ENCODE measurements at regions not wholly inside any gene's neighbourhood (a gene's known extent, or its start where the extent isn't known, plus 50 kb on each side); places are given as distances from the start of the nearest gene placed in this dataset.

DNA sequence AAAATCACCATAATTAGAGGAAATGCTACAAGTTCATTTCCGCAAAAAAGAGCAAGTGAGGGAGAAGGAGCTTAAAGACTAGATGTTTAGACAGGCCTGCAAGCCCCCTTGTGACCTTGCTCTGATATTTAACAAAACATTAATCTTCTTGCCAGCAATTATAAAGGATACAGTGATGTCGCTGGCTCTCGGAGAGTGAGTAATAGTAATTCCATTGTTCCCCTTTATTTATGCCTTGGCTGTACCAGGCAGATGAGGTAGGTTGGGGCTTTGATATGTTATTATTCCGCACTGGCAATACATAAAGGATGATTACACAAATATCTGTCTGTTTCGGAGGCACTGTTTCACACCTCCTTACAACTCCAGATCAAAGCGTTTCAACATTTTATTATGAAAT is 204.8 kb upstream of the SALL1 start:
- no peak for DNase-seq (ENCODE audit: low read depth in 1 of 2, low spot score in 1 of 2)

DNA sequence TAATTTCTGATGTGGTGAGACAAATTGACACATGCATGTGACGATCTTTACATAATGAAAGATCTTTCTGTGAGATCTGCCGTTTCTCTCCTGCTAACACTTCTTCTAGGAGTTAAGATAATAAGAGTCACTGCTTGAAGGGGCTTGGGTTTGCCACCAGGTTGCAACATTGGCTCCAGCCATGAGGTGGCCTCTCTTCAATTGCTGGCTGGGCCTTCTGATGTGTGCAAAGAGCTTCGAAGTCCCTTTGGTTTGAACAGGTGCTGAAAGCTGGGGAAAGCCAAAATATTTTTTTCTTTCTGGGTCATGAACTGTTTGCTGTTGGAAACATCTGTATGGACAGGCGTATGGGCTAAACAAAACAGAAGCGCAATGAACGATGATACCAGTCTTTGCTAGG is 204.1 kb upstream of the SALL1 start:
- DNase-seq (ENCODE audit: low read depth in 1 of 2, low spot score in 1 of 2) = no peak

DNA sequence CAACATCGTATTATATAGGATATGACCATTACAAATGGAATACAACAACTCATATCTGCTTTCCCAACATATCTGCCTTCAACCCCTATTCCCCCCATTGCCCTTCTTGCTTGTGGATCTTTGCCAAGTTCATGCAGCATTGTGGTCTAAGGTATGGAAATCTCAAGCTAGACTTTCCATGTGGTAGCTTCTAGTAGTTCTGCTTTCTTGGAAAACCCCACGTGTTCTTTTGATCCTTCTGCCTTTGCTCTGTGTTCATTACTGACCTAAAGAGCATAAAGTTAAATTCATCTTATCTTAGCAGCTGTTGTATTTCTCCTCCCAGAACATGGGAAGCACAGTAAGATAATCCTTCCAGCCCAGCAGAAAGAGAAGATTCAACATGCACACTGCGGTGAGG is 202.0 kb upstream of the SALL1 start:
- DNase-seq (ENCODE audit: low read depth in 1 of 2, low spot score in 1 of 2) = no peak

DNA sequence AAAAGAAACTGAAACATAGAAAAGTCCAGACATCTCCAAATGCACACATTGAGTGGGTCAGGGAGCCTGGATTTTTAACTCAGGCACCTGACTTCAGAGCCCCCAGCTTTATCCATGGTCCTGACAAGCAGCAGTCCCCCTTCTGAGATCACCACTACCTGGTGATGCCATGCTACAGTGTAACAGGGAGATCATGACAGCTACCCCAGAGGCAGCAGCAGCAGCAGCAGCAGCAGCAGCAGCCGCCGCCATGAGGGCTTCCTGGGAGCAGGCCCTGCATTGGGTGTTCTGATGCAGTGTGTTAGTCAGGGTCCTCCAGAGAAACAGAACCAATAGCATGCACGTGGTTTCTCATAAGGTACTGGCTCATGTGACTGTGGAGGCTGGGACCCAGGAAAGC is 198.6 kb upstream of the SALL1 start:
- DNase-seq (ENCODE audit: low read depth in 1 of 2, low spot score in 1 of 2) = no peak

DNA sequence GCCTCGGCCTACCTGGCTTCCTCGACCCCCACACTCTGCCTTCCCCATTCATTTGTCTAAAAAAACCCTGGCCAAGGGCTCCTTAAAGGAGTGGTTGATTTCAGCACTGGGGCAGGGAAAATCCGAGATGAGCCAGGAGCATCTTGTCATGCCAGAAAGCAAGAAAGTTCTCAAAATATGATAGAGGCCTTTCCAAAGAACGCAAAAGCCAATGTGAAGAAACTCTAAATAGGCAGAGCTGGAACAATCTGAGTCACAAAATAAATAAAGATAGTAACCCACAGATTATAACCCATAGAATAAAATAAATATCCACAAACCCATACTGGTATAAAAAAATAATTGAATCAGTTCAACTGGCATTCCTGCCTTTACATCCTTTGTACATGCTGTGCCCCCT is 192.3 kb upstream of the SALL1 start:
- no peak for DNase-seq (ENCODE audit: low read depth in 1 of 2, low spot score in 1 of 2)

- no peak for DNase-seq (ENCODE audit: low read depth in 1 of 2, low spot score in 1 of 2)
These were observed 190.1 kb upstream of the SALL1 start for GRCh38 chr16:51341204-51341603.

- DNase-seq (ENCODE audit: low read depth in 1 of 2, low spot score in 1 of 2) = no peak
These were observed 186.6 kb upstream of the SALL1 start for GRCh38 chr16:51337662-51338061.

- DNase-seq (ENCODE audit: low read depth in 1 of 2, low spot score in 1 of 2) = no peak
These were observed 177.7 kb upstream of the SALL1 start for GRCh38 chr16:51328733-51329132.

DNA sequence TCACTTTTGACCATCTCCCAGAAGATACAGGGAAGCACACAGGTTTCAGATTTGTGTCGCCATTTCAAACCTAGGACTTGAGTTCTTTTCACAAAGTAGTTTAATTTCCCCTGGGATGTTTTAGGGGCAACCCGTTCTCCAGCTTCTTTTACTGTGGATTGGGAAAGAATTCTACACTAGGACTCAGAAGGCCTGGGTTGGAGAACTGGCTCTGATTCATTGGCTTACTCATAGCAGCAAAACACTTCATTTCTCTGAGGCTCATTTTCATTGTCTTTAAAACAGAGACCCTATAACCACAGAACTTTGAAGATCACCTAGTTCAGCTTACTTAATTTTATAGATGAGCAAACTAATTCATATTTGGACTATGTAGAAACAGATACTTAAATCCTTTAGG is 175.9 kb upstream of the SALL1 start:
- no peak for DNase-seq (ENCODE audit: low read depth in 1 of 2, low spot score in 1 of 2)

DNA sequence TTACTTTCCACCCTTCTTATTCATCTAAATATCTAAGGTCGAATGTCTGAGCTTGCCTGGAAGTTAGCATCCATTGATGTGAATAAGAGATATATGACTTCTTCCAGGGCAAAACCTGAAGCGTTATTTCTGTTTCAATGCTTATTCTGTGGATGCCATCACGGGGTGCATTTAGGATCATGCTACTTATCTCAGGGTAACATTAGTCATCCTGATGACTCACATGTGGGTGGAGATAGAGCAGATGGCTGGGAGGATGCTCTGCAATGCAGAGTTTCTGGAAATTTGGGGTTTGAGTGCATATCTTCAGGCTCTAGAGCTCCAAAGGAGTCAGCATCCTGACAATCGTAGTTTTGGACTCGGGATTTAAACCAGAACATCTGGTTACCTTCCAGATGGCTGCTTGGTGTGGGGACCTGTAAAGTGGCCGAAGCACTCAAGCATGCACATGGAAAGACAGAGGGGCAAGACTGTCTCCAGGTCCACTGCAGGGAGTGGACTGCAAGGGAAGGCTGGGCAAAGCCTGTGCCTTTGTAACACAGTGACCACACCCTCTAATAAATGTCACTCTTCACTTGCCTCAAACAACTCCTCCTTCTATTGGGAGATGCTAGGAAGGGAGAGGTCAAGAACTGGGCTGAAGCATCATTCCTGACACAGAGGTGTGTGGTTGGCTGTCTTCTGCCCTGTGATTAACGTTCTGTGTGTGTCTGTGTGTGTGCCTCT is 175.2 kb upstream of the SALL1 start:
- DNase-seq (ENCODE audit: low read depth in 1 of 2, low spot score in 1 of 2) = no peak

DNA sequence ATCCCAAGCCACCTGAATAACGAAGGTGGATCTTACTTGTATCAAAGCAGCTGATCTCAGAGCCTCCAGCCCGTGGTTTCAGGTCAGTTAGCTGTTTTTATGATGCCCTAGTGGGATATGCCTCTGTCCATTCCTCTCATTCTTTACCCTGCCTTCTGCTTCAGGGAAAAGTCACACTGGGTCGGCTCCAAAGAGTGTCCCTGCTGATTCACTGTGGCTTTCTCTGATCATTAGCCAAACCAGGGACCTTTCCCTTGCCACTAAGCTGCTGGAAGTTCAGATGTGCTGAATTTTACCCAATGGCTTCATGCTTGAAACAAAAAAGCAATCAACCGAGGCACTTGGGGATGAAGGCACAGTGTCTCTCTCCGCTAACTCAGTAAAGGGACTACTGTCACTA is 170.2 kb upstream of the SALL1 start:
- no peak for DNase-seq (ENCODE audit: low read depth in 1 of 2, low spot score in 1 of 2)

- no peak for DNase-seq (ENCODE audit: low read depth in 1 of 2, low spot score in 1 of 2)
These were observed 166.5 kb upstream of the SALL1 start for GRCh38 chr16:51317575-51317974.

DNA sequence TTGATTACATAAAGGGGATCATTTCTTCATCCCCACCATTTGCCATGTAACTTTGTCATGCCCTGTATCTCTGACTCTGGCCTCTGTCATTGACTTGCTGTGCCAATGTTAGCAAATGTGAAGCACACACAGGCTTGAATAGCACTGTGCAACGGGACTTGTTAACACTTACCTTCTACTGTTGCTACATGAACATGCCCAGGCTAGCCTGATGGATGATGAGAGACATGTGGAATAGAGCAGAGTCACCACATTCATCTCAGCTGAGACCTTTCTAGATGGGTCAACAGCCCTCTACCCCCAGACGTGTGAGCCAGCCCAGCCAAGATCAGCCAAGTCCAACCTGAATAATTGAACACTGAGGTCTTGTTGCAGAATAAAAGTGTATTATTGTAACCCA is 162.1 kb upstream of the SALL1 start:
- no peak for DNase-seq (ENCODE audit: low read depth in 1 of 2, low spot score in 1 of 2)

GRCh38 chr16:51312363-51313150 is 161.5 kb upstream of the SALL1 start:
- DNase-seq (ENCODE audit: low read depth in 1 of 2, low spot score in 1 of 2) = no peak

DNA sequence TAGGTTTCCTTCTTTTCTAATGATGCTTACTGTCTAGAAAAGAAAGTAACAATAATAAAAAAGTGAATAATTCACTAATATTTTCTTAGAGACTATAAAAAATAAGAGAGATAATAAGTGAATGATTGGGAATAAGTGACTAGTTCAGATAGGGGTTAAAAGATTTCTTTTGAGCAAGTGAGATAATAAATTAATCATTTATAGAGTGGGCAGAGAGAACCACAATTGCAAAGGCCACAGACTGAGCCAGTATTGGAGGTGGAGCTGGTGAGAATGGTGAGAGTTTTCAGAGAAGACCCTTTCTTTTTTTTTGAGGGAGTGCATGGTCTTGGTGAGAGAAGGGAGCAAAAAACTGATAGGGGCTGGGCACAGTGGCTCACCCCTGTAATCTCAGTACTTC is 159.1 kb upstream of the SALL1 start:
- DNase-seq (ENCODE audit: low read depth in 1 of 2, low spot score in 1 of 2) = no peak

GRCh38 chr16:51306886-51307595 is 156.0 kb upstream of the SALL1 start:
- DNase-seq (ENCODE audit: low read depth in 1 of 2, low spot score in 1 of 2) = no peak

DNA sequence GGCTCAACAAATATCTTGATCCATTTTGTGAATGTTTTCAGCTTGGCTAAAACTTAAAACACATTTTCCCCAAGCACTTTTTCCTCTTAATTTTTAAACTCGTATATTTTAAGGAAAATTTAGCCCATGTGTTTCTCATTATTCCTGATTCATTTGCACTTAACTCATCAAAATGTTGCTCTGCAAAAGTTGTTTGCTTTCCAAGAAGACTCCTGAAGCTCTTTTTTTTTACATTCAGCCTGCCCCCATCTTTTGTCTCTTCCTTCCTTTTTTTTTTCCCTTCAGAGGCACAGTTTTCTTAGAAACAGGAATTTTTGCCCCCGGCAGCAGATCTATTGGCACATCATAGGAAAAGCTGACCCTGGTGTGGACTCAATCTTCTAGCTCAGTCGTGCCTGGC is 155.0 kb upstream of the SALL1 start:
- no peak for DNase-seq (ENCODE audit: low read depth in 1 of 2, low spot score in 1 of 2)

GRCh38 chr16:51305337-51305736 is 154.3 kb upstream of the SALL1 start:
- DNase-seq (ENCODE audit: low read depth in 1 of 2, low spot score in 1 of 2) = no peak

DNA sequence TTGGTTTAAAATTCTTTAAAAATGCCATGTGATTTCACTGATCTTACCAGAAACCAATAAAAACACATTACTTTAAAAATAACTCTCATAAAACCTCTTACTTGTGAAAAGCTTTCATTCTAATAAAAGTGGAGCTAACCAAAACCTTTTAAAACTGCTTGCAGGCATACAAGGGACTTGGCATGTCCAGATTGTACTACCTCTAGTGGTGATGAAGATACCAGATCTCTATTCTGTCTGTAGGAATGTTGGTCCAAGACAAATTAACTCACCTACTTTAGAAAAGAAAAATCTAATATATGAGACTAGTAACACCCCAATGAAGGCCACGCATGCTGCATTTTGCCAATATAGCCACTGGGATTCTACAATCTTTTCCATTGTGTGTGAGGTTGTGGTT is 151.0 kb upstream of the SALL1 start:
- no peak for DNase-seq (ENCODE audit: low read depth in 1 of 2, low spot score in 1 of 2)

DNA sequence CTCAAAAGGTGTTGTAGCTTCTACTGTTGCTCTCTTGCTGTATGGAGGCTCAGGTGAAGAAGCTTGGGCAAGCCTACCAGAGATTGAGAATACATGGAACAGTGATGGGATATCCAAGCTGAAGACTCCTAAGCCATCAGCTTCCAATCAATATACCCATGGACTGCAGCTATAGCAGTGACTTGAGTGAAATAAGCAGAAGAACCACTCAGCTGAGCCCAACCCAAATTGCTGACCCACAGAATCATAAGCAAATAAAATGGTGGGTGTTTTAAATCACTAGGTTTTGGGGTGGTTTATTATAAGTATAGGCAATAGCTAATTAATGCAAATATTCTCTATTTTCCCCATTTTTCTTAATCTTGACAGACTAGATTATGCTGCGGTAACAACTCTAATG is 147.7 kb upstream of the SALL1 start:
- DNase-seq (ENCODE audit: low read depth in 1 of 2, low spot score in 1 of 2) = no peak

DNA sequence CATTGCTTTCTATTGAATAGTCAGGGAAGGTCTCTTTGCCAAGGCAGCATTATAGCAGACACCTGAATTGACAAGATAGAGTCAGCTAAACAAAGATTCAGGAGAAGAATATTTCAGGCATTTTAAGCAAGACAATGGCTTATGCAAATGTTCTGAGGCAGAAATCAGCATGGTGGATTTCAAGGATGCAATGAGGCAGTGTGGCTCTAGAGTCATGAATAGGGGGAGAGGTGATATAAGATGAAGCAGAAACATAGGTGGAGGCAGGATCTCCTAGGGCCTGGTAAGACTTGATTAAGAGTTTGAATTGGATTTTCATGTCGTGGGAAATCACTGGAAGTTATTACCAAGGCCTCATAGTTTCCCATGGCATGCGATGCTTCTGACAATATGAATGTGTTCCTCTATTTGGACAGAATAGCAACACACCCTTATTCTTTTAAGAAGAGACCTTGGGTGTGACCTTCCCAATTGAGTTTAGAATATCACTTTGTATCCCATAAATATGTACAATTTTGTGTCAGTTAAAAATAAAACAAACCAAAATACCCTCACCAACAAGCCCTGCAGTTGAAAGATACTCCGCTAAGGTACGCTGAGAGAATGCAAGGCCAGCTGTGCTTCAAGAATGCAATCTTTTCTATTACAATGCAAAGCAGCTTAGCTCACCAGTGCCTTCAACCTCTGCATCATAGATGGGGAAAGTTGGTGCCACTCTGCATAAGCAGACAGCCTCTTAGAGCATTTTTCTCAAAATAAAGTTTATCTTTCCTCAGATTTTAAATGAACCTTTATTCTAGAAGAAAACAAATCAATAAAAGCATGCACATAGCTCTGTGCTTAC is 139.6 kb upstream of the SALL1 start:
- DNase-seq (ENCODE audit: low read depth in 1 of 2, low spot score in 1 of 2) = no peak

All from stimulated activated CD4-positive, alpha-beta T cell treated with anti-CD3 and anti-CD28 coated beads, Interleukin-15, amount 100 ng/mL, for 1 hour (primary cell).